Activated CD4-positive, alpha-beta T cell treated with anti-CD3 and anti-CD28 coated beads, Interleukin-2, amount 10 ng/mL, durations not matched to agents 24 days and 14 days (primary cell): ENCODE measurements at regions not wholly inside any gene's neighbourhood (a gene's known extent, or its start where the extent isn't known, plus 50 kb on each side); places are given as distances from the start of the nearest gene placed in this dataset.

Experiments
- DNase-seq: peaks from one replicate; pipeline ENCODE4 v3.0.0; 2022
- H3K27ac Mint-ChIP-seq: one replicate; pipeline ENCODE4 v1.8.0; 2022; ENCODE audit warnings: mild to moderate bottlenecking, mixed read lengths
- H3K27me3 Mint-ChIP-seq: one replicate; pipeline ENCODE4 v1.8.0; 2022; ENCODE audit warnings: mixed read lengths
- H3K36me3 Mint-ChIP-seq: one replicate; pipeline ENCODE4 v1.8.0; 2022; ENCODE audit warnings: low read depth, mild to moderate bottlenecking, mixed read lengths
- H3K4me1 Mint-ChIP-seq: one replicate; pipeline ENCODE4 v1.8.0; 2021; ENCODE audit warnings: mixed read lengths
- H3K4me3 Mint-ChIP-seq: one replicate; pipeline ENCODE4 v1.8.0; 2022; ENCODE audit warnings: mild to moderate bottlenecking, moderate library complexity, mixed read lengths
- H3K9me3 Mint-ChIP-seq: one replicate; pipeline ENCODE4 v1.8.0; 2021; ENCODE audit warnings: mixed read lengths
- intact Hi-C: fragments of 100-400 bp; cut with micrococcal nuclease; formaldehyde crosslinking; loops from one replicate; pipeline ENCODE4 v1.15.1; 2023

GRCh38 chr2:236872015-236872414, 213.7 kb upstream of the COPS8 start:
- no peak overlapping the region for H3K27ac Mint-ChIP-seq
- peaks cover 2% of the 10 kb centered on the region for H3K27me3 Mint-ChIP-seq
- intact Hi-C loops, result no loop called here
- peaks cover 4% of the 10 kb centered on the region for H3K4me1 Mint-ChIP-seq
- no peaks in the 10 kb centered on the region for H3K9me3 Mint-ChIP-seq
- no peaks in the 10 kb centered on the region for H3K36me3 Mint-ChIP-seq
- H3K4me3 Mint-ChIP-seq, result no peak overlapping the region
- peak; percentile 33 for DNase-seq

DNA sequence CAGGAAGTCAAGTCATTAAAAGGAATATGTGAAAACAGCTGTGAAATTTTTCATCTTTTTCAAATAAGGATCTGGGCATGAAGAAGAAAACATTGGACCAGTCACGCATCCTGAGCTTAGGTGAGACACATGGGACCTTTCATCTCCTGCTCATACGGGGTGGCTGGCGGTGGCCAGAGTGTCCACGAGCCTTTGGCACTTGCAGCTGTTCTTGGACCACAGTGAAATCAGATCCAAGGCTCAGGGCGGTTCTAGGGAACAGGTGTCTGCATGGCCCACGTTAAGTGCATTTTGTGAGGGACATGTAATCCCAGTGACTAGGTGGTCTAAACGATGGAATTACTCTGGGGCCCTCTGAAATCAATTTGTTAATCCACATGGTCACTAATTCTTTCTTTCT, 212.7 kb upstream of the COPS8 start:
- Mint-ChIP-seq H3K4me1 (peaks cover 4% of the 10 kb centered on the region), H3K9me3 (no peaks in the 10 kb centered on the region), H3K4me3 (no peak overlapping the region), H3K36me3 (no peaks in the 10 kb centered on the region), H3K27ac (no peak overlapping the region), H3K27me3 (peaks cover 2% of the 10 kb centered on the region)
- DNase-seq, result peak; percentile 39
- intact Hi-C loops, result no loop called here

DNA sequence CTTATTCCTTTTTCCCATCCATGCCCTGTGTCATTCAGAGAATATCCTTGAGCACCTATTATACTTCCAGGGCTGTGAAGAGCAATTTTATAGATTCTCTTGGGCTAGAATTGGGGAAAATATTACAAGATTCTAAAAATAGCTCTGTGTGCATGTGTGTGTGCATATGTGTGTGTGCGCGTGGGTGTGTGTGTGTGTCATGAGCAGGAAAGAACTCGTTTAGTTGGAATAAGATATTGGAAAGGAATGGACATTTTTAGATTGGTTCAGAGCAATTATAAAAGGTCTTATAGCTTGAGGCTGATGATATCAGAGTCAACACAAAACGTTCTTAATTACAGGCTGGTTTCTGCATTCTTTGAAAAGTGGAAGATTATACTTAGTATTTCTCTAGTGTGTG, 212.1 kb upstream of the COPS8 start:
- H3K27me3 Mint-ChIP-seq, result peaks cover 2% of the 10 kb centered on the region
- peak; percentile 9 for DNase-seq
- no peak overlapping the region for H3K27ac Mint-ChIP-seq
- intact Hi-C loops, result no loop called here
- no peaks in the 10 kb centered on the region for H3K9me3 Mint-ChIP-seq
- H3K36me3 Mint-ChIP-seq, result no peaks in the 10 kb centered on the region
- H3K4me3 Mint-ChIP-seq, result no peak overlapping the region
- peaks cover 4% of the 10 kb centered on the region for H3K4me1 Mint-ChIP-seq

GRCh38 chr2:236874866-236875481, 210.7 kb upstream of the COPS8 start:
- peak; percentile 49 for DNase-seq
- Mint-ChIP-seq H3K4me3 (no peak overlapping the region), H3K27ac (no peak overlapping the region), H3K9me3 (no peaks in the 10 kb centered on the region), H3K36me3 (no peaks in the 10 kb centered on the region), H3K4me1 (peaks cover 4% of the 10 kb centered on the region), H3K27me3 (peaks cover 2% of the 10 kb centered on the region)
- intact Hi-C loops, result no loop called here

GRCh38 chr2:236875906-236876505, 209.7 kb upstream of the COPS8 start:
- H3K36me3 Mint-ChIP-seq, result no peaks in the 10 kb centered on the region
- no peak overlapping the region for H3K4me3 Mint-ChIP-seq
- H3K4me1 Mint-ChIP-seq, result peaks cover 4% of the 10 kb centered on the region
- no peaks in the 10 kb centered on the region for H3K9me3 Mint-ChIP-seq
- intact Hi-C loops, result no loop called here
- peak; percentile 42 for DNase-seq
- H3K27me3 Mint-ChIP-seq, result peaks cover under 1% of the 10 kb centered on the region
- H3K27ac Mint-ChIP-seq, result no peak overlapping the region

DNA sequence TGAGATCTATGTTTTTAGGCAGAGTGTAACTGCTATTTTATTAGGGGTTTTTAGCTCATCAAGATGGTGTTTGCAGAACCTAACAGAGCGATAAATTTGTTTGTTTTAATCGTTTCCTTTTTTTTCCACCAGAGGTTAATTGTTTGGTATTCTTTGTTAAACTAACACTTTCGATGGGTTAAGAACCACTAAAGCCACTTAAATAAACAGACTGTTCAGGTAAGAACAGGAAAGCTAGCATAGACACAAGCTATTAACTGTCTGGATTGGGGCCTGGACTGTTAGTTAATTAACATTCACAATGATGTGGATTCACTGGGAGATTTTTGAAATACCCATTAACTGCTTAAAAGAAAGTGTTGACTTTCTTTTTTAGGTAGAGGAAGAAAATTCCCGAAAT, 209.0 kb upstream of the COPS8 start:
- no peak for DNase-seq
- Mint-ChIP-seq H3K27ac (no peak overlapping the region), H3K4me1 (peaks cover 2% of the 10 kb centered on the region), H3K36me3 (no peaks in the 10 kb centered on the region), H3K4me3 (no peak overlapping the region), H3K27me3 (peaks cover 2% of the 10 kb centered on the region), H3K9me3 (no peaks in the 10 kb centered on the region)
- intact Hi-C loops, result no loop called here

DNA sequence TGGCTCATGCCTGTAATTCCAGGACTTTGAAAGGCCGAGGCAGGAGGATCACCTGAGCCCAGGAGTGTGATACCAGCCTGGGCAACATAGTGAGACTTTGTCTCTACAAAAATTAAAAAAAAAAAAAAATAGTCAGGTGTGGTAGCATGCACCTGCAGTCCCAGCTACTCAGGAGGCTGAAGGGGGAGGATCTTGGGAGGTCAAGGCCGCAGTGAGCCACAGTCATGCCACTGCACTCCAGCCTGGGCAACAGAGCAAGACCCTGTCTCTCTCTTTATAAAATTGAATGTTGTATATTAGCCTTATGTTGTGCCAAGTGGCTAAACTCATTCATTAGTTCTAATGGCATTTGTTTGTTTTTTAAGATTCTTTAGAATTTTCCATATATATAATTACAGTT, 207.7 kb upstream of the COPS8 start:
- peak; percentile 29 for DNase-seq
- no peak overlapping the region for H3K27ac Mint-ChIP-seq
- no peak overlapping the region for H3K4me3 Mint-ChIP-seq
- peaks cover 4% of the 10 kb centered on the region for H3K27me3 Mint-ChIP-seq
- H3K36me3 Mint-ChIP-seq, result no peaks in the 10 kb centered on the region
- H3K9me3 Mint-ChIP-seq, result no peaks in the 10 kb centered on the region
- intact Hi-C loops, result no loop called here
- no peaks in the 10 kb centered on the region for H3K4me1 Mint-ChIP-seq

DNA sequence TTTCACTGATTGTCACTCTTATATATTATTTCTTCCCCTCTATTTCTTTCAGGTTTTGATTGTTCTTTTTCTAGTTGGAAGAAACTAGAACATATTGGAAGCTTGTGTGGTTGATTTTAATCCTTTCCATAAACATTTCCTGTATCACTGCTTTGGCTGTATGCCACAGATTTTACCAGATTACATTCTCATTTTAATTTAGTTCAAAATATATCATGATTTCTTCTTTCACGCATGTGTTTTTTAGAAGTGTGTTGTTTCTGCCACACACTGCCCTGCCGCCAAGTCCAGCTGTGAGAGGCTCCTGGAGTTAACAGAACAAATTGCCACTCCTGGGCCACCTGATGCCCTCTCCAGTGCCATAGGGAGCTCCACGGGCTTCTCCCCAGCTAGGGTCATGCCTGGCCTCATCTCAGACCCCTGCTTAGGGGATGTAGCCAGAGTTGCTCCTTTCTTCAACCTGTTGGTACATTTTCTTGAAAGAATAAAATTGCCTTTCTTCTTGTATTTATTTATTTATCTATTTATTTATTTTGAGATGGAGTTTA, 206.2 kb upstream of the COPS8 start:
- H3K4me3 Mint-ChIP-seq, result no peak overlapping the region
- no peak overlapping the region for H3K27ac Mint-ChIP-seq
- no peak for DNase-seq
- H3K27me3 Mint-ChIP-seq, result peaks cover 4% of the 10 kb centered on the region
- H3K36me3 Mint-ChIP-seq, result no peaks in the 10 kb centered on the region
- H3K4me1 Mint-ChIP-seq, result no peaks in the 10 kb centered on the region
- intact Hi-C loops, result no loop called here
- no peaks in the 10 kb centered on the region for H3K9me3 Mint-ChIP-seq

DNA sequence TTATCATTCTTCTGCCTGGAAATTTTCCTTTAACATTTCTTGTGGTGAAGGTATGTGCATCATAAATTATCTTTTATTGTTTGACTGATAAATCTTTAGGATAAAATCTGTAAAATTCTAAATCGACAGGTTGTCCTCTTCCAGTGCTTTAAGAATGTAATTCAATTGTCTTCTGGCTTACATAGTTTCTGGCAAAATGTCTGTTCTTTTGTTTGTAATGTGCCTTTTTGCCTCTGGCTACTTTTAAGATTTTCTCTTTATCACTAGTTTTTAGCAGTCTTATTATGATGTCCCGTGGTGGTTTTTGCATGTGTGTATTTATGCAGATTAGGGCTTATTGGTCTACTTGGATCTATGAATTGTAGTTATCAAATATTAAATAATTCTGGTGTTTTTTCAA, 203.6 kb upstream of the COPS8 start:
- peaks cover 4% of the 10 kb centered on the region for H3K27me3 Mint-ChIP-seq
- H3K9me3 Mint-ChIP-seq, result no peaks in the 10 kb centered on the region
- no peak overlapping the region for H3K4me3 Mint-ChIP-seq
- intact Hi-C loops, result no loop called here
- no peaks in the 10 kb centered on the region for H3K4me1 Mint-ChIP-seq
- no peaks in the 10 kb centered on the region for H3K36me3 Mint-ChIP-seq
- no peak overlapping the region for H3K27ac Mint-ChIP-seq
- no peak for DNase-seq

DNA sequence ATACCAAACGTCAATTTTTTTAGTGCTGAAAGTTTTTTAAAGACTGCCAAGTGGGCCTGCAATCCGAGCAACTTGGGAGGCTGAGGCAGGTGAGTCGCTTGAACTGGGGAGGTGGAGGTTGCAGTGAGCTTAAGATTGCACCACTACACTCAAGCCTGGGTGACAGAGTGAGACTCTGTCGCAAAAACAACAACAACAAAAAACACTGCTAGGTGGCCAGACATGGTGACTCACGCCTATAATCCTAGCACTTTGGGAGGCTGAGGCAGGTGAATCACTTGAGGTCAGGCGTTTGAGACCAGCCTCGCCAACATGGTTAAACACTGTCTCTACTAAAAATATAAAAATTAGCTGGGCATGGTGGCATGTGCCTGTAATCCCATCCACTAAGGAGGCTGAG, 202.8 kb upstream of the COPS8 start:
- Mint-ChIP-seq H3K27ac (no peak overlapping the region), H3K36me3 (no peaks in the 10 kb centered on the region), H3K4me1 (no peaks in the 10 kb centered on the region), H3K4me3 (no peak overlapping the region), H3K9me3 (no peaks in the 10 kb centered on the region), H3K27me3 (peaks cover 4% of the 10 kb centered on the region)
- intact Hi-C loops, result no loop called here
- no peak for DNase-seq

DNA sequence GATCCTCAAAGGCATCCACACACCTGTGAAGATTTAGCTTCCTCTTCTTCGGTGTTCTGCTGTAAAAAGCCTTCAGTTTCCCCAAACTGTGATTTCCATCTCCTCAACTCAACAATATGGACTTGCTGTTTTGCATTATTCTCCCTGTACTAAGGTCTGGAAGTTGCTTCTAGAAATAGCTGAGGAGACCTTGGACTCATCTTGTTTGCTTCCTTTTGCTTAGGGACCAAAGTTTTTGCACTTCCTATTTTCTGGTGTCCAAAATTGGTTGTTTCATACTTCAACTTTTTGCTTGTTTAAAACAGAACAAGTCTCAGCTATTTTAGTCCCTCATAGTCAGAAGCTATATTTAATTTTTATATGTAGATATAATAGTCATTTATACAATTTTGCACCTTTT, 201.9 kb upstream of the COPS8 start:
- Mint-ChIP-seq H3K27ac (no peak overlapping the region), H3K4me1 (no peaks in the 10 kb centered on the region), H3K36me3 (no peaks in the 10 kb centered on the region), H3K4me3 (no peak overlapping the region), H3K27me3 (peaks cover 4% of the 10 kb centered on the region), H3K9me3 (no peaks in the 10 kb centered on the region)
- intact Hi-C loops, result no loop called here
- no peak for DNase-seq

DNA sequence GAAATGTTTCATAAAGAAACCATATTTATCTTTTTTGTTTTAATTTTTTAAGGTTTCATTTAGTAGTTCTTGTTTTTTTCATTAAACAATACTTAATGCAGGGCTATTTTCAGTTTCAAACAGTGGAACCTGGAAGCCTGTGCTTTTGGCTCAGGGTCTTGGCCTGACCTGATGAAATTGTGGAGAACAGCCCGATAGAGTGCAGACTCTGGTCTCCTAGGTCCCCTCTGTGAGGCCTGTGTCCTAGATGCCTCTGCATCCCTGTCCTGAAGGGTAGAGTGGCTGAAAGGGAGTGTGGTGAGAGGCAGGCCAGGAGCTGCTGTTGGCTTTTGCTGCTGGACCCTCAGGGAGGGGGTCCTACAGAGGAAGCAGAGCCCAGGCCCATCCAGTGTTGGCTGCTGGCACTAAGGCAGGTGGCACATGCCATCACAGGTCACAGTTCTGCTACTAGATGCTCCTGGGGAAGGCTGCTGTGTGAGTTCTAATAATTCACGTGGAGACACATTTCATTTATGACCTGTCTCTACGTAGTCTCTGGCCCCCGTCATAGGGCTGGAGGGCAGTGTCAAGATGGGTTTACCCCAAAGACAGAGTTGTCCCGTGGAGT, 201.0 kb upstream of the COPS8 start:
- Mint-ChIP-seq H3K36me3 (no peaks in the 10 kb centered on the region), H3K4me3 (no peak overlapping the region), H3K4me1 (no peaks in the 10 kb centered on the region), H3K27me3 (peaks cover 4% of the 10 kb centered on the region), H3K27ac (no peak overlapping the region), H3K9me3 (no peaks in the 10 kb centered on the region)
- intact Hi-C loops, result no loop called here
- no peak for DNase-seq

- Mint-ChIP-seq H3K36me3 (no peaks in the 10 kb centered on the region), H3K4me1 (no peaks in the 10 kb centered on the region), H3K9me3 (no peaks in the 10 kb centered on the region), H3K27me3 (peaks cover 2% of the 10 kb centered on the region), H3K27ac (no peak overlapping the region), H3K4me3 (no peak overlapping the region)
- DNase-seq, result no peak
- intact Hi-C loops, result no loop called here
Observed at GRCh38 chr2:236886456-236886855, 199.2 kb upstream of the COPS8 start.

DNA sequence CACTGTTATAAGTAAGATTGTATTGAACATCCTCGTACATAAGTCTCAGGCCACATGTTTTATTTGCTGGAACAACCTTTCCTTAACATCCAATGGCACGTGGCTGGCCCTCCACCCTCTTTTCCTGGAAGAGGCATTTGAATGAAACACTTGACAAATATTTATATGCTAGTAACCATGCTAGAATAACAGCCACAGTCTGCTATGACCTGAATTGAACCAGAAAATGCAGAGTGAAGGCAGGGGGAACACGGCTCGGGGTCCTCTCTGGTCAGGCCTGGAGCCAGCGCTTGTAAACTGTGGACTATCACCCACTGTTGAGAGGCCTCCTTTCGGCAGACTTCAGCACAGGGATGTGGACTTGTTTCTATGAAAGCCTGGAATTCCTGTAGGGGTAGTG, 198.2 kb upstream of the COPS8 start:
- H3K27me3 Mint-ChIP-seq, result peaks cover 3% of the 10 kb centered on the region
- intact Hi-C loops, result no loop called here
- DNase-seq, result no peak
- H3K4me3 Mint-ChIP-seq, result no peak overlapping the region
- H3K36me3 Mint-ChIP-seq, result no peaks in the 10 kb centered on the region
- H3K27ac Mint-ChIP-seq, result no peak overlapping the region
- no peaks in the 10 kb centered on the region for H3K4me1 Mint-ChIP-seq
- H3K9me3 Mint-ChIP-seq, result no peaks in the 10 kb centered on the region
